Liver (tissue), 3 donors: ENCODE measurements at regions not wholly inside any gene's neighbourhood (a gene's known extent, or its start where the extent isn't known, plus 50 kb on each side); places are given as distances from the start of the nearest gene placed in this dataset.

ENCODE experiments used
- CTCF ChIP-seq: fragments of 150-350 bp; IDR thresholded peaks from 2 replicates; pipeline ENCODE4 v1.5.1; 2017; ENCODE audit warnings: improper control_type of control experiment, low read depth, low read length; ENCODE audit not compliant: missing input control
- EGR1 ChIP-seq, 2 donors: IDR thresholded peaks; 2 replicates each; pipeline ENCODE4 v1.6.1; 2016 to 2018; ENCODE audit warnings: antibody characterized with exemption in 2 of 2, low read depth in 2 of 2
- GABPA ChIP-seq, 2 donors: IDR thresholded peaks in 1 of 2; conservative IDR thresholded peaks in 1 of 2; 2 replicates each; pipeline ENCODE4 v1.6.1; 2016; ENCODE audit warnings: antibody characterized with exemption in 2 of 2, mild to moderate bottlenecking in 1 of 2, moderate library complexity in 1 of 2
- HNF4A ChIP-seq, 2 donors: conservative IDR thresholded peaks; 2 replicates each; pipeline ENCODE4 v1.6.1; 2016; ENCODE audit warnings: antibody characterized with exemption in 2 of 2, mild to moderate bottlenecking in 2 of 2
- HNF4G ChIP-seq: IDR thresholded peaks from 2 replicates; pipeline ENCODE4 v1.6.1; 2016; ENCODE audit warnings: antibody characterized with exemption
- MAX ChIP-seq: IDR thresholded peaks from 2 replicates; pipeline ENCODE4 v1.6.1; 2016; ENCODE audit warnings: antibody characterized with exemption
- NR2F2 ChIP-seq: IDR thresholded peaks from 2 replicates; pipeline ENCODE4 v1.6.1; 2016; ENCODE audit warnings: antibody characterized with exemption
- RAD21 ChIP-seq, 2 donors: IDR thresholded peaks; 2 replicates each; pipeline ENCODE4 v1.6.1; 2016; ENCODE audit warnings: antibody characterized with exemption in 2 of 2, mild to moderate bottlenecking in 2 of 2
- REST ChIP-seq: IDR thresholded peaks from 2 replicates; pipeline ENCODE4 v1.6.1; 2016; ENCODE audit warnings: antibody characterized with exemption, mild to moderate bottlenecking
- SP1 ChIP-seq: IDR thresholded peaks from 2 replicates; pipeline ENCODE4 v1.6.1; 2018; ENCODE audit warnings: antibody characterized with exemption, mild to moderate bottlenecking
- TAF1 ChIP-seq: conservative IDR thresholded peaks from 2 replicates; pipeline ENCODE4 v1.6.1; 2016; ENCODE audit warnings: antibody characterized with exemption, mild to moderate bottlenecking
- YY1 ChIP-seq: IDR thresholded peaks from 2 replicates; pipeline ENCODE4 v1.6.1; 2016; ENCODE audit warnings: antibody characterized with exemption, mild to moderate bottlenecking
- TF ChIP-seq, protein P1 (sequence below): IDR thresholded peaks from 2 replicates; pipeline ENCODE4 v1.6.1; 2016; ENCODE audit warnings: antibody characterized with exemption
- donor health status: healthy.
- donor health status: healthy.

DNA sequence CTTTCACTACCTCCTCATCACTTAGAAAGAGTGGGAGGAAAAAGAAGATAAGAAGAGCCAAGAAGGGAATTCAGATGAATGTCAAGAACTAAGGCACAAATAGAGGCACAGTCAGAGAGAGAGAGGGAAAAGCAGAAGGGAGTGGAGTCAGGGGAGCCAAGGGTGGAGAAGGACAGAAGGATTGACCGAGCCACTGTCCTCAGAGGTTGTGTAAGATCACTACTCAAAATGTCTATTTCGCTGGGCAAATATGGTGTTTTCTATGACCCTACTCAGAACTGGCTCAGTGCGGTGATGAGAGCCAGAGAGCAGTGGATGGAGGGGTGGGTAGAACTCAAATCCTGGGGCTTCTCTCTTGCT lies 139.2 kb upstream of the HS3ST2 start:
- TF ChIP-seq CTCF (no peak), HNF4G (no peak), TAF1 (no peak), YY1 (no peak), GABPA (IDR thresholded peaks at IDR 0.05 in 1 of 2, conservative IDR thresholded peaks at IDR 0.05 in 1 of 2) (no peak), REST (no peak), RAD21 (IDR thresholded peaks at IDR 0.05) (no peak), MAX (no peak), SP1 (no peak), EGR1 (IDR thresholded peaks at IDR 0.05; ENCODE audit: low read depth in 2 of 2) (no peak), NR2F2 (no peak), HNF4A (conservative IDR thresholded peaks at IDR 0.05) (no peak)
- TF ChIP-seq, protein P1, sequence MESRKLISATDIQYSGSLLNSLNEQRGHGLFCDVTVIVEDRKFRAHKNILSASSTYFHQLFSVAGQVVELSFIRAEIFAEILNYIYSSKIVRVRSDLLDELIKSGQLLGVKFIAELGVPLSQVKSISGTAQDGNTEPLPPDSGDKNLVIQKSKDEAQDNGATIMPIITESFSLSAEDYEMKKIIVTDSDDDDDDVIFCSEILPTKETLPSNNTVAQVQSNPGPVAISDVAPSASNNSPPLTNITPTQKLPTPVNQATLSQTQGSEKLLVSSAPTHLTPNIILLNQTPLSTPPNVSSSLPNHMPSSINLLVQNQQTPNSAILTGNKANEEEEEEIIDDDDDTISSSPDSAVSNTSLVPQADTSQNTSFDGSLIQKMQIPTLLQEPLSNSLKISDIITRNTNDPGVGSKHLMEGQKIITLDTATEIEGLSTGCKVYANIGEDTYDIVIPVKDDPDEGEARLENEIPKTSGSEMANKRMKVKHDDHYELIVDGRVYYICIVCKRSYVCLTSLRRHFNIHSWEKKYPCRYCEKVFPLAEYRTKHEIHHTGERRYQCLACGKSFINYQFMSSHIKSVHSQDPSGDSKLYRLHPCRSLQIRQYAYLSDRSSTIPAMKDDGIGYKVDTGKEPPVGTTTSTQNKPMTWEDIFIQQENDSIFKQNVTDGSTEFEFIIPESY, result no peak
